ENCODE measurements at regions not wholly inside any gene's neighbourhood (a gene's known extent, or its start where the extent isn't known, plus 50 kb on each side); places are given as distances from the start of the nearest gene placed in this dataset.

DNA sequence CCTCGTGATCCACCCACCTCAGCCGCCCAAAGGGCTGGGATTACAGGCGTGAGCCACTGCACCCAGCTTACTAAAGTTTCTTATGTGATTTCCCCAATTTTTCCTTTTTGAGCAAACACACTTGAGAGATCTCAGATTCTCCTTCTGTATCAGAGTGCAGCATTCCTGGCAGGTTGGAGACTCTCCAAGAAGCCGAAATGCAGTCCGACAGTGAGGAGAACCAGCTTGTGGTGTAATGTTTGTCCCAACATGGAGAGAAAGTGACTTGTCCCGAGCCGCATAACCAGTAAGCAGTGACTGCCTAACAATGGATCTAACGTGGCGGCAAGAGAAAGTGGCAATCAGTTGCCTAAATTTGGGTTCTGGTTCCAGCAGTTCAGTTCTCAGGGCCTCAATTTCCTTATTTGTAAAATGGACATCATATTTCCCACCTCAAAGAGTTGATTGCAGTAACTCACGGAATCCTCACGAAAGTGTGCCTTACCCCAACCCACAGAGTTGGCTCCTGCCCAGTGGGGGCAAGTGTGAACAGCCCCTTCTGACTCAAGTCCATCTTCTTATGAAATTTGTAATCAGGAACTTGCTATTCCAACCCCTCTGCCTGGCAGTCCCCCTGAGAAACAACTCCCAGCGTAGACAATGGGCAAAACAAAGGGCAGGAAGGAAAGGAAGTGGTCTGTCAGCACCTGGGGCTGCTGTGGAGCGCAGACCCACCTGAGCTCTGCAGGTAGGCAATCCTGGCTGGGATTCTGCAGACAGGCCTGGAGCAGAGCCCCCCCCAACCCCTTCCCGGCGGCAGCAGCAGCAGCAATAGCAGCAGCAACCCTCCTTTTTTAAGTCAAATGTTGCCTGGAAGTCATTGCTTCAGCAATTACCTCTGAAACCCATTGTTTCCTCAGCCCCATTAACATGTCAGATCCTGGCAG is 223.6 kb upstream of the POU3F1 start:
- TF ChIP-seq, protein P1, sequence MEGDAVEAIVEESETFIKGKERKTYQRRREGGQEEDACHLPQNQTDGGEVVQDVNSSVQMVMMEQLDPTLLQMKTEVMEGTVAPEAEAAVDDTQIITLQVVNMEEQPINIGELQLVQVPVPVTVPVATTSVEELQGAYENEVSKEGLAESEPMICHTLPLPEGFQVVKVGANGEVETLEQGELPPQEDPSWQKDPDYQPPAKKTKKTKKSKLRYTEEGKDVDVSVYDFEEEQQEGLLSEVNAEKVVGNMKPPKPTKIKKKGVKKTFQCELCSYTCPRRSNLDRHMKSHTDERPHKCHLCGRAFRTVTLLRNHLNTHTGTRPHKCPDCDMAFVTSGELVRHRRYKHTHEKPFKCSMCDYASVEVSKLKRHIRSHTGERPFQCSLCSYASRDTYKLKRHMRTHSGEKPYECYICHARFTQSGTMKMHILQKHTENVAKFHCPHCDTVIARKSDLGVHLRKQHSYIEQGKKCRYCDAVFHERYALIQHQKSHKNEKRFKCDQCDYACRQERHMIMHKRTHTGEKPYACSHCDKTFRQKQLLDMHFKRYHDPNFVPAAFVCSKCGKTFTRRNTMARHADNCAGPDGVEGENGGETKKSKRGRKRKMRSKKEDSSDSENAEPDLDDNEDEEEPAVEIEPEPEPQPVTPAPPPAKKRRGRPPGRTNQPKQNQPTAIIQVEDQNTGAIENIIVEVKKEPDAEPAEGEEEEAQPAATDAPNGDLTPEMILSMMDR (IDR thresholded peaks at IDR 0.05), result no peak
- no peak for TF ChIP-seq POLR2A (IDR thresholded peaks at IDR 0.05; ENCODE audit: low read depth)
